ENCODE measurements at regions not wholly inside any gene's neighbourhood (a gene's known extent, or its start where the extent isn't known, plus 50 kb on each side); places are given as distances from the start of the nearest gene placed in this dataset.

GRCh38 chr6:14254505-14254904 is 136.9 kb downstream of the CD83 start (continued):
- TF ChIP-seq, protein P1, sequence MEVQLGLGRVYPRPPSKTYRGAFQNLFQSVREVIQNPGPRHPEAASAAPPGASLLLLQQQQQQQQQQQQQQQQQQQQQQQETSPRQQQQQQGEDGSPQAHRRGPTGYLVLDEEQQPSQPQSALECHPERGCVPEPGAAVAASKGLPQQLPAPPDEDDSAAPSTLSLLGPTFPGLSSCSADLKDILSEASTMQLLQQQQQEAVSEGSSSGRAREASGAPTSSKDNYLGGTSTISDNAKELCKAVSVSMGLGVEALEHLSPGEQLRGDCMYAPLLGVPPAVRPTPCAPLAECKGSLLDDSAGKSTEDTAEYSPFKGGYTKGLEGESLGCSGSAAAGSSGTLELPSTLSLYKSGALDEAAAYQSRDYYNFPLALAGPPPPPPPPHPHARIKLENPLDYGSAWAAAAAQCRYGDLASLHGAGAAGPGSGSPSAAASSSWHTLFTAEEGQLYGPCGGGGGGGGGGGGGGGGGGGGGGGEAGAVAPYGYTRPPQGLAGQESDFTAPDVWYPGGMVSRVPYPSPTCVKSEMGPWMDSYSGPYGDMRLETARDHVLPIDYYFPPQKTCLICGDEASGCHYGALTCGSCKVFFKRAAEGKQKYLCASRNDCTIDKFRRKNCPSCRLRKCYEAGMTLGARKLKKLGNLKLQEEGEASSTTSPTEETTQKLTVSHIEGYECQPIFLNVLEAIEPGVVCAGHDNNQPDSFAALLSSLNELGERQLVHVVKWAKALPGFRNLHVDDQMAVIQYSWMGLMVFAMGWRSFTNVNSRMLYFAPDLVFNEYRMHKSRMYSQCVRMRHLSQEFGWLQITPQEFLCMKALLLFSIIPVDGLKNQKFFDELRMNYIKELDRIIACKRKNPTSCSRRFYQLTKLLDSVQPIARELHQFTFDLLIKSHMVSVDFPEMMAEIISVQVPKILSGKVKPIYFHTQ (CRISPR knock-in tag; IDR thresholded peaks at IDR 0.05): no peak
- TF ChIP-seq ZNF219 (CRISPR knock-in tag; IDR thresholded peaks at IDR 0.05; ENCODE audit: borderline replicate concordance) (no peak), NFYB (CRISPR knock-in tag; conservative IDR thresholded peaks at IDR 0.05; ENCODE audit: low read depth) (no peak), ZNF263 (CRISPR knock-in tag; IDR thresholded peaks at IDR 0.05; ENCODE audit: low read depth) (no peak), NR1H2 (CRISPR knock-in tag; IDR thresholded peaks at IDR 0.05) (no peak), MXD4 (CRISPR knock-in tag; IDR thresholded peaks at IDR 0.05; ENCODE audit: borderline replicate concordance) (no peak), ZBTB21 (CRISPR knock-in tag; IDR thresholded peaks at IDR 0.05; ENCODE audit: borderline replicate concordance) (no peak)

DNA sequence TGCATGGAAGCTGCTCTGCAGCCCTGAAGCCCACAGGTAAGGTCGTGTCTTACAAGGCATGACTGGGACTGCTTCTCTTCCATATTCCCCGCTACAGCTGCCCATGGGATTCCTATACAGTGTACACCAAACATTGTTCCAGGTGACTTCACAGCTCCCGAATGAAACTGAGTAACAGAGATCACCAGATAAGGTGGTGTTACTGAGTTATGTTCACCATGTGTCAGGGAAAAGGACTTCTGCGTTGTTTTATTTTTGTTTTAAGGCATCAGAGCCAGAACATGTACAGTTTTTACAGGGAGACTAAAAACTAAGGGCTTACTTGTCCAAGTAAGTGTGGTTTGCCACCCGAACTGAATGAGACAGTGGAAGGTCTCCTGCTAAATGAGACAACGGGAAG is 138.3 kb downstream of the CD83 start:
- H3K9me3 Mint-ChIP-seq: peaks cover 4% of the 10 kb centered on the region
- peaks cover 28% of the 10 kb centered on the region for H3K4me1 Mint-ChIP-seq
- peaks cover 8% of the 10 kb centered on the region for H3K36me3 Mint-ChIP-seq
- no peak overlapping the region for H3K27ac Mint-ChIP-seq
- peaks cover 4% of the 10 kb centered on the region for H3K27me3 Mint-ChIP-seq (ENCODE audit: low read depth)
- no peak for TF ChIP-seq RORB (CRISPR knock-in tag; IDR thresholded peaks at IDR 0.05)
- TF ChIP-seq, protein P2, sequence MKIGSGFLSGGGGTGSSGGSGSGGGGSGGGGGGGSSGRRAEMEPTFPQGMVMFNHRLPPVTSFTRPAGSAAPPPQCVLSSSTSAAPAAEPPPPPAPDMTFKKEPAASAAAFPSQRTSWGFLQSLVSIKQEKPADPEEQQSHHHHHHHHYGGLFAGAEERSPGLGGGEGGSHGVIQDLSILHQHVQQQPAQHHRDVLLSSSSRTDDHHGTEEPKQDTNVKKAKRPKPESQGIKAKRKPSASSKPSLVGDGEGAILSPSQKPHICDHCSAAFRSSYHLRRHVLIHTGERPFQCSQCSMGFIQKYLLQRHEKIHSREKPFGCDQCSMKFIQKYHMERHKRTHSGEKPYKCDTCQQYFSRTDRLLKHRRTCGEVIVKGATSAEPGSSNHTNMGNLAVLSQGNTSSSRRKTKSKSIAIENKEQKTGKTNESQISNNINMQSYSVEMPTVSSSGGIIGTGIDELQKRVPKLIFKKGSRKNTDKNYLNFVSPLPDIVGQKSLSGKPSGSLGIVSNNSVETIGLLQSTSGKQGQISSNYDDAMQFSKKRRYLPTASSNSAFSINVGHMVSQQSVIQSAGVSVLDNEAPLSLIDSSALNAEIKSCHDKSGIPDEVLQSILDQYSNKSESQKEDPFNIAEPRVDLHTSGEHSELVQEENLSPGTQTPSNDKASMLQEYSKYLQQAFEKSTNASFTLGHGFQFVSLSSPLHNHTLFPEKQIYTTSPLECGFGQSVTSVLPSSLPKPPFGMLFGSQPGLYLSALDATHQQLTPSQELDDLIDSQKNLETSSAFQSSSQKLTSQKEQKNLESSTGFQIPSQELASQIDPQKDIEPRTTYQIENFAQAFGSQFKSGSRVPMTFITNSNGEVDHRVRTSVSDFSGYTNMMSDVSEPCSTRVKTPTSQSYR (CRISPR knock-in tag; IDR thresholded peaks at IDR 0.05): no peak
- TF ChIP-seq GRHL2 (CRISPR knock-in tag; IDR thresholded peaks at IDR 0.05; ENCODE audit: insufficient replicate concordance, severe bottlenecking): no peak
- no peak for TF ChIP-seq ZNF121 (CRISPR knock-in tag; IDR thresholded peaks at IDR 0.05)
- no peak for TF ChIP-seq NR3C1 (CRISPR knock-in tag; conservative IDR thresholded peaks at IDR 0.05; ENCODE audit: low read depth)
- TF ChIP-seq, protein P3, sequence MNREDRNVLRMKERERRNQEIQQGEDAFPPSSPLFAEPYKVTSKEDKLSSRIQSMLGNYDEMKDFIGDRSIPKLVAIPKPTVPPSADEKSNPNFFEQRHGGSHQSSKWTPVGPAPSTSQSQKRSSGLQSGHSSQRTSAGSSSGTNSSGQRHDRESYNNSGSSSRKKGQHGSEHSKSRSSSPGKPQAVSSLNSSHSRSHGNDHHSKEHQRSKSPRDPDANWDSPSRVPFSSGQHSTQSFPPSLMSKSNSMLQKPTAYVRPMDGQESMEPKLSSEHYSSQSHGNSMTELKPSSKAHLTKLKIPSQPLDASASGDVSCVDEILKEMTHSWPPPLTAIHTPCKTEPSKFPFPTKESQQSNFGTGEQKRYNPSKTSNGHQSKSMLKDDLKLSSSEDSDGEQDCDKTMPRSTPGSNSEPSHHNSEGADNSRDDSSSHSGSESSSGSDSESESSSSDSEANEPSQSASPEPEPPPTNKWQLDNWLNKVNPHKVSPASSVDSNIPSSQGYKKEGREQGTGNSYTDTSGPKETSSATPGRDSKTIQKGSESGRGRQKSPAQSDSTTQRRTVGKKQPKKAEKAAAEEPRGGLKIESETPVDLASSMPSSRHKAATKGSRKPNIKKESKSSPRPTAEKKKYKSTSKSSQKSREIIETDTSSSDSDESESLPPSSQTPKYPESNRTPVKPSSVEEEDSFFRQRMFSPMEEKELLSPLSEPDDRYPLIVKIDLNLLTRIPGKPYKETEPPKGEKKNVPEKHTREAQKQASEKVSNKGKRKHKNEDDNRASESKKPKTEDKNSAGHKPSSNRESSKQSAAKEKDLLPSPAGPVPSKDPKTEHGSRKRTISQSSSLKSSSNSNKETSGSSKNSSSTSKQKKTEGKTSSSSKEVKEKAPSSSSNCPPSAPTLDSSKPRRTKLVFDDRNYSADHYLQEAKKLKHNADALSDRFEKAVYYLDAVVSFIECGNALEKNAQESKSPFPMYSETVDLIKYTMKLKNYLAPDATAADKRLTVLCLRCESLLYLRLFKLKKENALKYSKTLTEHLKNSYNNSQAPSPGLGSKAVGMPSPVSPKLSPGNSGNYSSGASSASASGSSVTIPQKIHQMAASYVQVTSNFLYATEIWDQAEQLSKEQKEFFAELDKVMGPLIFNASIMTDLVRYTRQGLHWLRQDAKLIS (CRISPR knock-in tag; IDR thresholded peaks at IDR 0.05; ENCODE audit: borderline replicate concordance): no peak
- TF ChIP-seq ZNF423 (CRISPR knock-in tag; IDR thresholded peaks at IDR 0.05): no peak
- no peak overlapping the region for H3K4me3 Mint-ChIP-seq
- CTCF ChIA-PET: interaction anchor here (0.7 to 1.8 kb wide), 2 partner anchors 9 to 1925 kb away, joined by 4 to 11 read pairs; no protein-coding TSS in a partner anchor
- no peak for DNase-seq (ENCODE audit: low spot score)
- no peak for ATAC-seq
- POLR2A ChIA-PET: no interaction called here

DNA sequence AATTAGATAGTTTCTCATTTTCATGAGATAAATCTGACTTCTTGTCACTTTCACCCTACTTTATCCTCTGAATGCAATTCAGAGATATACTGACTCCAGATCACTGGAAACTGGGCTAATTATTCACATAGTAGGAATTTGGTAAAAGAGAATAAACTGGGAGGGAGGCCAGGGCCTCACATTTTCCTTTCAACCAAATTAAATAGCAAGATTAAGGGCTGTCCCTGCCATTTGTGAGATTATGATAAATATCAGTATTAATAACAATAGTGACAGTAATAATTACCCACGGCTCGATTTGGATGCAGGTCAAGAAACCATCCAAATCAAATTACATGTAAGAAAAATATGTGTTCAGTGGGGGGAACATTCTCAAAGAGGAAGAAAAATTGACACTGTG is 140.5 kb downstream of the CD83 start:
- POLR2A ChIA-PET: no interaction called here

More for the DNA sequence above, 140.5 kb downstream of the CD83 start:
- Mint-ChIP-seq H3K27me3 (ENCODE audit: low read depth) (peaks cover 4% of the 10 kb centered on the region), H3K27ac (no peak overlapping the region), H3K9me3 (peaks cover 17% of the 10 kb centered on the region), H3K36me3 (peaks cover 18% of the 10 kb centered on the region), H3K4me3 (no peak overlapping the region), H3K4me1 (peaks cover 28% of the 10 kb centered on the region)
- ATAC-seq (no peak), DNase-seq (ENCODE audit: low spot score) (no peak)
- CTCF ChIA-PET: interaction anchor here (1.2 kb wide), 1 partner anchor 129 kb away, joined by 3 read pairs; no protein-coding TSS in a partner anchor
- TF ChIP-seq SP1 (CRISPR knock-in tag; conservative IDR thresholded peaks at IDR 0.05): no peak
- TF ChIP-seq FOXJ3 (CRISPR knock-in tag; IDR thresholded peaks at IDR 0.05; ENCODE audit: borderline replicate concordance): no peak
- TF ChIP-seq FOXK1 (CRISPR knock-in tag; IDR thresholded peaks at IDR 0.05): no peak
